Astrocyte (in vitro differentiated cells and primary cell): ENCODE measurements at regions not wholly inside any gene's neighbourhood (a gene's known extent, or its start where the extent isn't known, plus 50 kb on each side); places are given as distances from the start of the nearest gene placed in this dataset.

Experiments used
- EZH2 ChIP-seq: IDR thresholded peaks from 2 replicates; pipeline ENCODE4 v1.6.1; 2012; ENCODE audit warnings: mild to moderate bottlenecking, low read length, inconsistent platforms; ENCODE audit not compliant: insufficient read depth
- TF ChIP-seq, protein P1 (sequence below): IDR thresholded peaks from 2 replicates; pipeline ENCODE4 v1.5.1; 2011; ENCODE audit warnings: low read depth, mild to moderate bottlenecking, inconsistent platforms, low read length, moderate library complexity; ENCODE audit not compliant: insufficient read depth

DNA sequence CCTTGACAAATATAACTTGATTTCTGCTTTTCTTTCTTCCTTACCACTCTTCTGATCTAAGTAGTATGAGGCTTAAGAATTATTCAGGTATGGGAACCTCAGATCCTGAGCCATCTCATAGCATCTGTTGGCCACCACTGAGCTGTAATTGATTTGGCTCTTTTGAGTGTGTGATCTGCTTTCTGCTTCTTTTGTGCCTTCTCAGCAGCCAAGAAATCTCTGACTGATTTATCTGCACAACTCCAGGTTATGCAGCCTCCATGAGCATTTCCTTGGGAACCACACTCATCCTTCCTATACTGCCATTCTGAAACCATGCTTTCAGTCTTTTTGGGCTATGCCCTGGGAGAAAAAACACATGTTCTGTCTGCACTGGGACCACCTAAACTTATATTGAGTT lies 178.0 kb upstream of the FAM3C start:
- TF ChIP-seq EZH2 = no peak
- TF ChIP-seq, protein P1, sequence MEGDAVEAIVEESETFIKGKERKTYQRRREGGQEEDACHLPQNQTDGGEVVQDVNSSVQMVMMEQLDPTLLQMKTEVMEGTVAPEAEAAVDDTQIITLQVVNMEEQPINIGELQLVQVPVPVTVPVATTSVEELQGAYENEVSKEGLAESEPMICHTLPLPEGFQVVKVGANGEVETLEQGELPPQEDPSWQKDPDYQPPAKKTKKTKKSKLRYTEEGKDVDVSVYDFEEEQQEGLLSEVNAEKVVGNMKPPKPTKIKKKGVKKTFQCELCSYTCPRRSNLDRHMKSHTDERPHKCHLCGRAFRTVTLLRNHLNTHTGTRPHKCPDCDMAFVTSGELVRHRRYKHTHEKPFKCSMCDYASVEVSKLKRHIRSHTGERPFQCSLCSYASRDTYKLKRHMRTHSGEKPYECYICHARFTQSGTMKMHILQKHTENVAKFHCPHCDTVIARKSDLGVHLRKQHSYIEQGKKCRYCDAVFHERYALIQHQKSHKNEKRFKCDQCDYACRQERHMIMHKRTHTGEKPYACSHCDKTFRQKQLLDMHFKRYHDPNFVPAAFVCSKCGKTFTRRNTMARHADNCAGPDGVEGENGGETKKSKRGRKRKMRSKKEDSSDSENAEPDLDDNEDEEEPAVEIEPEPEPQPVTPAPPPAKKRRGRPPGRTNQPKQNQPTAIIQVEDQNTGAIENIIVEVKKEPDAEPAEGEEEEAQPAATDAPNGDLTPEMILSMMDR = no peak
